Epithelial cell of proximal tubule (primary cell): ENCODE measurements at regions not wholly inside any gene's neighbourhood (a gene's known extent, or its start where the extent isn't known, plus 50 kb on each side); places are given as distances from the start of the nearest gene placed in this dataset.

ENCODE experiments used
- DNase-seq: peaks from one replicate; pipeline ENCODE4 v3.0.0-alpha.2; 2011; ENCODE audit warnings: low read depth
- H3K4me3 ChIP-seq: 2 replicates; pipeline ENCODE4 v1.5.1; 2011; ENCODE audit warnings: low read depth, mild to moderate bottlenecking, low read length
- CTCF ChIP-seq: conservative IDR thresholded peaks from 2 replicates; pipeline ENCODE4 v1.5.1; 2012; ENCODE audit warnings: low read depth, mild to moderate bottlenecking, low read length

- DNase-seq, result no peak
- TF ChIP-seq CTCF, result no peak
- H3K4me3 ChIP-seq, result no peak overlapping the region
Observed at GRCh38 chrX:139191286-139191685, 339.3 kb upstream of the F9 start.

DNA sequence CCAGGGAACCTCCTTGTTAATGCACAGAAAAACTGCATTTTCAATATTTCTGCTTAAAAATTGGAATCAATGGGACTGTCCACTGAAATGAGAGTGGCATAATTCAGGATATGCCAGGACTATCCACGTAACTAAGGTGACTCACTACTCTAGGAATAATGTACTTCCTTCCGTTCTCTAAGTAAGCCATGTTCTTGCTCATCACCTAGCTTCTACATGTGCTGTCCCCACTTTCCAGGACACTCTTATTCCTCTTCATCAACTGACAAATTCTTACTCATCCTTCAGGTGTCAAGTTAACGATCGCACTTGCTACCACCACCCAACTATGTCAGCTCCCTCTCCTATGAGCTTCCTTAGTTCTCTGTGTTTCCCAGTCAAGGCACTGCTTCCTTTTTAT is 342.8 kb upstream of the F9 start:
- no peak for TF ChIP-seq CTCF
- no peak for DNase-seq
- no peak overlapping the region for H3K4me3 ChIP-seq

- H3K4me3 ChIP-seq, result no peak overlapping the region
- DNase-seq, result no peak
- no peak for TF ChIP-seq CTCF
Observed at GRCh38 chrX:139186991-139187390, 343.5 kb upstream of the F9 start.

DNA sequence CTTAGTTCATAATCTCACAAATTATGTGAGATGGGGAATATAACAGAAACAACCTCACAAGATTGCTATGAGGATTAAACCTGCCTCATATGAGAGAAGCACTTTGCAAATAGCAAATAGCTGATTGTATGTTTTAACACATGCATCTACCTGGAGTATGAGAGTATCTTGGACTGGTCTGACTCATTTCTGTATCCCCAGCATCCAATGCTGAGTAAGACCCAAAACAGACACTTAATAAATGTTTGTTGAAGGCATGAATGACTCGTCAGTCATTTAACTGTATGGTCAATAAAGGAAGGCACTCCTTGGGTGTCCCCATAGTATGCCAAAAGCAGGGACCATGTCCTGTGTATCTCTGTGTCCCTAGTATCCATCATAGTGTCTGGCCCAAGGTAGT is 350.9 kb upstream of the F9 start:
- no peak for TF ChIP-seq CTCF
- no peak for DNase-seq
- no peak overlapping the region for H3K4me3 ChIP-seq

- no peak for DNase-seq
- no peak for TF ChIP-seq CTCF
- no peak overlapping the region for H3K4me3 ChIP-seq
Observed at GRCh38 chrX:139178980-139179379, 351.6 kb upstream of the F9 start.

GRCh38 chrX:139172731-139173130 is 357.8 kb upstream of the F9 start:
- TF ChIP-seq CTCF, result no peak

GRCh38 chrX:139170526-139171173 is 359.9 kb upstream of the F9 start:
- no peak overlapping the region for H3K4me3 ChIP-seq
- TF ChIP-seq CTCF, result no peak
- no peak for DNase-seq

More at GRCh38 chrX:139172731-139173130, 357.8 kb upstream of the F9 start:
- no peak overlapping the region for H3K4me3 ChIP-seq
- DNase-seq, result no peak
